ES-I3 (cell line): ENCODE measurements at regions not wholly inside any gene's neighbourhood (a gene's known extent, or its start where the extent isn't known, plus 50 kb on each side); places are given as distances from the start of the nearest gene placed in this dataset.
"Not testable (repeated sequence)": the region's sequence is repeated elsewhere in the genome, so short reads cannot be mapped to it uniquely, and the experiment has no call there.

Source experiments
- H3K36me3 ChIP-seq: 2 replicates; pipeline ENCODE4 v1.6.1; 2013; ENCODE audit warnings: mild to moderate bottlenecking, low read length, control low read depth, moderate library complexity; ENCODE audit not compliant: insufficient read depth
- H3K4me1 ChIP-seq: 2 replicates; pipeline ENCODE4 v1.6.1; 2013; ENCODE audit warnings: mild to moderate bottlenecking, control low read depth, low read length; ENCODE audit not compliant: insufficient read depth
- H3K9ac ChIP-seq: 2 replicates; pipeline ENCODE4 v1.6.1; 2013; ENCODE audit warnings: low read depth, mild to moderate bottlenecking, low read length, moderate library complexity
- H3K9me3 ChIP-seq: 2 replicates; pipeline ENCODE4 v1.6.1; 2013; ENCODE audit warnings: mild to moderate bottlenecking, low read length, moderate library complexity; ENCODE audit not compliant: control insufficient read depth, insufficient read depth

DNA sequence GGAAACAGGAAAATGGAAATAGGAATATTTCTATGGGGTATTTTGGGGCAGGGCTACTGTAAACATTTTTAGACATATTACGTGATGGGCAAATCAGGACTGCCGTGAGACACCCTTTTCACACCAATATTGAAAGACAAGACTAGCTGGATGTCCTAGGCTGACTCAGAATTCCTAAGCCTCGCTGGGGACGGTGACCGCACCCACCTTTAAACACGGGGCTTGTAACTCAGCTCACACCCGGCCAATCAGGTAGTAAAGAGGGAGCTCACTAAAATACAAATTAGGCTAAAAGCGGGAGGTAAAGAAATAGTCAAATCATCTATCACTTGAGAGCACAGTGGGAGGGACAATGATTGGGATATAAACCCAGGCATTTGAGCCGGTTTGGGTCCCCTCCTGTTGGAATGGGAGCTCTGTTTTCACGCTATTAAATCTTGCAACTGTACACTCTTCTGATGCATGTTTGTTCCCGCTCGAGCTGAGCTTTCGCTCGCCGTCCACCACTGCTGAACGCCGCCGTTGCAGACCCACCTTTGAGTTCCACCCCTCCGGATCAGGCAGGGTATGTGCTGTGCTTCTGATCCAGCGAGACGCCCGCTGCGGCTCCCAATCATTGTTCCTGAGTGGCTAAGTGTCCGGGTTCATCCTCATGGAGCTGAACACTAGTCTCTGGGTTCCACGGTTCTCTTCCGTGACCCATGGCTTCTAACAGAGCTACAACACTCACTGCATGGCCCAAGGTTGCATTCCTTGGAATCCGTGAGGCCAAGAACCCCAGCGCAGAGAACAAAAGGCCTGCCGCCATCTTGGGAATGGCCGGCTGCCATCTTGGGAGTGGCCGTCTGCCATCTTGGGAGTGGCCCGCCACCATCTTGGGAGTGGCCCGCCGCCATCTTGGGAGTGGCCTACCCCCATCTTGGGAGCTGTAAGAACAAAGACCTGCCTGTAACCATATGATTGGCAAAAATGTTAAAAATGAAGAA lies 152.6 kb downstream of the CRLF2 start:
- peak overlapping the region; percentile 31; the same call in 1 of the 2 replicates for H3K9ac ChIP-seq
- no peaks in the 10 kb centered on the region for H3K4me1 ChIP-seq
- H3K36me3 ChIP-seq, result no peaks in the 10 kb centered on the region
- no peaks in the 10 kb centered on the region; the same call in 1 of the 2 replicates for H3K9me3 ChIP-seq

DNA sequence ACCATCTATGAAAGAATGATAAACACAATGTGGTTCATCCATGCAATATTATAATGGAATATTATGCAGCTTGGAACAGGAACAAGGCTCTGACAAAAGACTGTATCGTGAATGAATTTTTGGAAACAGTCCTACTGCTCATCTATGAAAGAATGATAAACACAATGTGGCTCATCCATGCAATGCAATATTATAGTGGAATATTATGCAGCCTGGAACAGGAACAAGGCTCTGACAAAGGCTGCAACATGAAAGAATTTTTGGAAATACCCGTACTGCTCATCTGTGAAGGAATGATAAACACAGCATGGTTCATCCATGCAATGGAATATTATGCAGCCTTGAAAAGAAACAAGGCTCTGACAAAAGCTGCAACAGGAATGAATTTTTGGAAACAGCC lies 158.8 kb downstream of the CRLF2 start:
- not testable (repeated sequence) for H3K4me1 ChIP-seq, H3K9me3 ChIP-seq

DNA sequence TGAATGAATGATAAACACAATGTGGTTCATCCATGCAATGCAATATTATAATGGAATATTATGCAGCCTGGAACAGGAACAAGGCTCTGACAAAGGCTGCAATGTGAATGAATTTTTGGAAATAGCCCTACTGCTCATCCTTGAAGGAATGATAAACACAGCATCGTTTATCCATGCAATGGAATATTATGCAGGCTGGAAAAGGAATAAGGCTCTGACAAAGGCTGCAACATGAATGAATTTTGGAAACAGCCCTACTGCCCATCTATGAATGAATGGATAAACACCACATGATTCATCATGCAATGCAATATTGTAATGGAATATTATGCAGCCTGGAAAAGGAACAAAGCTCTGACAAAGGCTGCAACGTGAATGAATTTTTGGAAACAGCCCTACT lies 159.4 kb downstream of the CRLF2 start:
- no peaks in the 10 kb centered on the region for H3K36me3 ChIP-seq
- no peaks in the 10 kb centered on the region for H3K9me3 ChIP-seq
- H3K4me1 ChIP-seq, result no peaks in the 10 kb centered on the region
- H3K9ac ChIP-seq, result no peak overlapping the region

More for the DNA sequence above, 158.8 kb downstream of the CRLF2 start:
- H3K36me3 ChIP-seq, H3K9ac ChIP-seq: not testable (repeated sequence)

DNA sequence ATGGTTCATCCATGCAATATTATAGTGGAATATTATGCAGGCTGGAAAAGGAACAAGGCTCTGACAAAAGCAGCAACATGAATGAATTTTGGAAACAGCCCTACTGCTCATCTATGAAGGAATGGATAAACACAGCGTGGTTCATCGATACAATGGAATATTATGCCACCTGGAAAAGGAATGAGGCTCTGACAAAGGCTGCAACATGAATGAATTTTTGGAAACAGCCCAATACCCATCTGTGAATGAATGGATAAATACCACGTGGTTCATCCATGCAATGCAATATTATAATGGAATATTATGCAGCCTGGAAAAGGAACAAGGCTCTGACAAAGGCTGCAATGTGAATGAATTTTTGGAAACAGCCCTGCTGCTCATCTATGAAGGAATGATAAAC lies 160.4 kb downstream of the CRLF2 start:
- Histone ChIP-seq H3K36me3 (no peaks in the 10 kb centered on the region), H3K9ac (no peak overlapping the region), H3K4me1 (no peaks in the 10 kb centered on the region), H3K9me3 (no peaks in the 10 kb centered on the region)

DNA sequence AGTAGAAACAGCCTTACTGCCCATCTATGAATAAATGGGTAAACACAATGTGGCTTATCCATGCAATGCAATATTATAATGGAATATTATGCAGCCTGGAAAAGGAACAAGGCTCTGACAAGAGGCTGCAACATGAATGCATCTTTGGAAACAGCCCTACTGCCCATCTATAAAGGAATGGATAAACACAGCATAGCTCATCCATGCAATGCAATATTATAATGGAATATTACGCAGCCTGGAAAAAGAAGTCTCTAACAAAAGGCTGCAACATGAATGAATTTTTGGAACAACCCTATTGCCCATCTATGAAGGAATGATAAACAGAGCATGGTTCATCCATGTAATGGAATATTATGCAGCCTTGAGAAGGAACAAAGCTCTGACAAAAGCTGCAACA lies 161.0 kb downstream of the CRLF2 start:
- Histone ChIP-seq H3K9me3 (no peaks in the 10 kb centered on the region), H3K4me1 (no peaks in the 10 kb centered on the region), H3K9ac (no peak overlapping the region), H3K36me3 (no peaks in the 10 kb centered on the region)

DNA sequence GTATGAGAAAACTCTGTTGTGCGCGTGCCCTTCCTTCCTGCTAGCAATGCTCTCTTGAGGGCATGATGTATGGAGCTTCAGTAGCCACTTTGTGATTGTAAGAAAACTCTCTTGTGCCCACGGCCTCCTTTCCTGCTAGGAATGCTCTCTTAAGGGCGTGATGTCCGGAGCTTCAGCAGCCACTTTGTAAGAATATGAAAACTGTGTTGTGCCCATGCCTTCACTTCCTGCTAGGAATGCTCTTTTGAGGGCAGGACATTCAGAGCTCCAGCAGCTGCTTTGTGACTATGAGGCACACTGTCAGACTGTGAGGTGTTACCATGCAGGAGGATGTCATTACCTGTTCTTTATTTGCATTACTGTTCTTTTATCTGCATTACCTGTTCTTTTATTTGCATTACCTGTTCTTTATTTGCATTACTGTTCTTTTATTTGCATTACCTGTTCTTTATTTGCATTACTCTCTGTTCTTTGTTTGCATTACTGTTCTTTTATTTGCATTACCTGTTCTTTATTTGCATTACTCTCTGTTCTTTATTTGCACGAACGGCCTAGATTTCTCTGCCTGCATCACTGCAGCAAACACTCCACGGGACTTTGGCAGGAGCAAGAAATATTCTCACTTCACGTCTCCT lies 166.7 kb downstream of the CRLF2 start:
- no peaks in the 10 kb centered on the region for H3K36me3 ChIP-seq
- no peaks in the 10 kb centered on the region for H3K9me3 ChIP-seq
- H3K9ac ChIP-seq, result no peak overlapping the region
- no peaks in the 10 kb centered on the region for H3K4me1 ChIP-seq

DNA sequence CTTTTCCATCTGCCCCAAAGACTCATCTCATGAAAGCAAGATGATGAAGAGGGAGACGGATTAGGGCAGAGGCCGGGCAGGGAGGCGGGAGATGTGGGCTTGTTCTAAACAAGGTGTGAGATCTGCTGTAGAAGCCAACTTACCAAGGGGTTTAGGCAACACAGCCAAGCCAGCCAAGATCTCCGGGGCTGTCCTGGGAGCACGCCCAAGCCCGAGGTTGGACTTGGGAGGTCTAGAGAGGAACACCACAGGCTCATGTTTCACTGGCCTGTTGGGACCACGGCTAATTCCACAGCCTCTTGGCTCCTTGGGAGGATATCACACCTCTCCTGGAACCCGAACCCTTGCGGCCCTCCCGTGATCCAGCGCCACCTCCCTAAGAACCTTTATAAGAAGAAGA lies 171.4 kb downstream of the CRLF2 start:
- no peaks in the 10 kb centered on the region for H3K36me3 ChIP-seq

DNA sequence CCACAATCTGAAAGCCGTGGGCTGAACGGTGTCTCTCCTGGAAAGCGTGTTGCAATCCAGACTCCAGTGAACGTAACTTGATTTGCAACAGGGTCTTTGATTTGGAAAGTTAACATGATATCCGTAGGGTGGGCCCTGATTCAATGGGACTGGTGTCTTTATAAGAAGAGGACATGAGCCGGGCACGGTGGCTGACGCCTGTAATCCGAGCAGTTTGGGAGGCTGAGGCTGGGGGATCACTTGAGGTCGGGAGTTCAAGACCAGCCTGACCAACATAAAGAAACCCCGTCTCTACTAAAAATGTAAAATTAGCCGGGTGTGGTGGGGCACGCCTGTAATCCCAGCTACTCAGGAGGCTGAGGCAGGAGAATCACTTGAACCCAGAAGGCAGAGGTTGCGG lies 176.5 kb downstream of the CRLF2 start:
- H3K9ac ChIP-seq, H3K4me1 ChIP-seq, H3K36me3 ChIP-seq, H3K9me3 ChIP-seq: not testable (repeated sequence)

More for the DNA sequence above, 171.4 kb downstream of the CRLF2 start:
- Histone ChIP-seq H3K9me3 (peaks cover 2% of the 10 kb centered on the region), H3K9ac (no peak overlapping the region), H3K4me1 (no peaks in the 10 kb centered on the region)

DNA sequence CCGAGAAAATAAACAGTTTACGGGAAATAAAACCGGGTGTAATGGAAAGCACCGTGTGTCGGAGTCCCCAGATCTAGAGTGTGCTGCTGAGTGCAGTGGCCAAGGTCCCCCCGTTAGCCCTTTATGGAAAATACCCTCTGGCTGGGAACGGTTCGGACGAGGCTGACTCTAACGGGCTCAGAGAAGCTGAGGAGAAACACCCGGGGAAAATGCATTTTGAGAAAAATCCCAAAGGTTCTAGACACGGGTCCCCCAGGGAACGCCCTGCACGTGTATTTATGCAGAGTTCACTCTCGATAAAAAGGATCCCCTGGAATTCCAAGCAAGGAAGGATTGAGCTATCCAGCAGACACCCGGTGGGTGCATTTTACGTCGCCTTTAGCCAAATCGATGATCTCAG lies 177.2 kb downstream of the CRLF2 start:
- H3K36me3 ChIP-seq, result no peaks in the 10 kb centered on the region
- H3K9me3 ChIP-seq, result peaks cover 2% of the 10 kb centered on the region
- H3K9ac ChIP-seq, result no peak overlapping the region
- no peaks in the 10 kb centered on the region for H3K4me1 ChIP-seq

DNA sequence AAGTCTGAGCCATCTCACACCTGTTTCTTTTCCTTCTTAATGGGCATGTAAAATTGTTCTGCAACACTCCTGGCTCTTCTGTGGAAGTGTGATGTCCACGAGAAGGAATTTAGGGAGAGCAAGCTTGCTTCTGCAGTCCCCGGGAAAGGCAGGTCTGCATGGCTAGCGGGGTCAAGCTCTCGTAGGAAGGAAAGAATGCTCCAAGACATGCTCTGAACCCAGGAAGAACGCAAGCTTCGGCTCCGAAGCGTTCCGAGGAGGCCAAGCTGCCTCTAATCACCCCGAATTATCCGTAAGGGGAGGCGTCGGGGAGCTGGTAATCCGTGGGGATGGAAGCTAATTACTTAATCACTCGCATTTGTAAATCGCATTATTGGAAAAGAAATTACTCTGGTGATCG lies 177.7 kb downstream of the CRLF2 start:
- no peaks in the 10 kb centered on the region for H3K4me1 ChIP-seq
- no peak overlapping the region for H3K9ac ChIP-seq
- H3K36me3 ChIP-seq, result no peaks in the 10 kb centered on the region
- peaks cover 2% of the 10 kb centered on the region for H3K9me3 ChIP-seq

DNA sequence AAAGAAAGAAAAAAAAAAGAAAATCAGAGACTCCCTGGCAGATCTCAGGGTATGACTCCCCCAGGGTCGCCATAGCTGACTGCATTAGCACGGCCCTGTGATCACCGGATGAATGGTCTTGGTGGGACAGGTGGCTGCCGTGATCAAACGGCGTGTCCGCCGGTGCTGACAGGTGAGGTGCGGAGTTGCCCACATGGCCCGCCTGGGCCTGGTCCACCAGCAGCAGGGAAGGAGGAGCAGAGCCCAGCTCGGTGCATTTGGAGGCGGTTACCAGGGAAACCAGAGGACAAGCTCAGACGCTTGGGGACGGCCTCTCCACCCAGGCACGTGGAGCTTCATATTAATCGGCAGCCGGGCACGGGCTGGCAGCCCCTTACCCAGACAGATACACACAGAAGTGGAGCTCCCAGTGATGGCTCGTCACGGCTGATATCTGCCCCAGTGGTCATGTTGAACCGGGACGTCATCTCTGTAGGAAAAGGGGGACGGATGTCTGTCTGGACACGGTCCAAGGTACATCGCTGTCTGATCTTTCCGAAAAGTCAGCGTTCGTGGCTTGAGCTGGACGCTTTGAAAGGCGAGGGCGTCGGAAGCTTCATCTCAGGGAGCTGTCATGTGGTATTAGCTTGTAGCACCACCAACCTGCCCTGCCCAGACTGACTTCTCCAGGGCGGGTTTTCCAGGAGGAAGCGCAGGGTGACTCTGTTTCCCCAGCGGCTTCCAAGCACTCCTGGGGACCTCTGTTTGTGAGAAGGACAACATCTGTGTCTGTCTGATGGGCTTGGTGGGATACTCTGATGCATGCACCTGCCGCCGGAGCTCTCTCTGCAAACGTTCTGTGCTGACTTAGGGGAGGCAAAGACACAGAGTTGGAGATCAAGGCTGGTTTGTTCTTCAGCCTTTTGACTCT lies 180.7 kb downstream of the CRLF2 start:
- Histone ChIP-seq H3K36me3 (no peaks in the 10 kb centered on the region), H3K4me1 (no peaks in the 10 kb centered on the region), H3K9me3 (no peaks in the 10 kb centered on the region), H3K9ac (no peak overlapping the region)

DNA sequence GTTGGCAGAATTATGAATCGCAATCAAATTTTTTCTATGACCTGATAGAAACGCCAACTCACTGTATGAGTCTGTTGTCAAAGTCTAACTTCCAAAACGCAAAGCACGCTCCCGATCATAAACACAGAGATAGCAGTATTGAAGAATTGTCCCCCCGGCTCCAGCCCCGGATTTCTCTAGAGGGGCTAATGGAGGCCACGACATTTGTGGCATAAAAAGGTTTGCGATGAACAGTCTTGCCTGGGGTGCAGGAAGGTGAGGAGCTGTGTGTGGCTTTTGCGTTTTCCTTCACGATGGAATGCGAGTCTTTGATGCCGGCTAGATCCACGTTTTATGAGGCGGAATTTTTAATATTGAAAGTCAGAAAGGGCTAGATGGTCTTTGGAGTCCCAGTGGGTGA lies 183.0 kb downstream of the CRLF2 start:
- H3K9me3 ChIP-seq, result no peaks in the 10 kb centered on the region
- no peaks in the 10 kb centered on the region for H3K36me3 ChIP-seq
- no peak overlapping the region for H3K9ac ChIP-seq
- H3K4me1 ChIP-seq, result no peaks in the 10 kb centered on the region

DNA sequence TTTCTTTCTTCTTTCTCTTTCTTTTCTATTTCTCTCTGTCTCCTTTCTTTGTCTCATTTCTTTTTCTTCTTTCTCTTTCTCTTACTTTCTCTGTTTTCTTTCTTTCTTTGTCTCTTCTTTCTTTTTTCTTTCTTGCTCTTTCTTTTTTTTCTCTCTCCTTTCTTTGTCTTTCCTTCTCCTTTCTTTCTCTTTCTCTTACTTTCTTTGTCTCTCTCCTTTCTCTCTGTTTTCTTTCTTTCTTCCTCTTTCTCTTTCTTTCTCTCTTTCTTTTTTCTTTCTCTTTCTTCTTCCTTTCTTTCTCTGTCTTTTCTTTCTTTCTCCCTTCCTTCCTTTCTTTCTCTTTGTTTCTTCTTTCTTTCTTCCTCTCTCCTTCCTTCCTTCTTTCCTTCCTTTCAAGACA lies 184.8 kb downstream of the CRLF2 start:
- Histone ChIP-seq H3K4me1 (peaks cover 4% of the 10 kb centered on the region; the same call in 1 of the 2 replicates), H3K9ac (no peak overlapping the region), H3K9me3 (no peaks in the 10 kb centered on the region), H3K36me3 (no peaks in the 10 kb centered on the region)

DNA sequence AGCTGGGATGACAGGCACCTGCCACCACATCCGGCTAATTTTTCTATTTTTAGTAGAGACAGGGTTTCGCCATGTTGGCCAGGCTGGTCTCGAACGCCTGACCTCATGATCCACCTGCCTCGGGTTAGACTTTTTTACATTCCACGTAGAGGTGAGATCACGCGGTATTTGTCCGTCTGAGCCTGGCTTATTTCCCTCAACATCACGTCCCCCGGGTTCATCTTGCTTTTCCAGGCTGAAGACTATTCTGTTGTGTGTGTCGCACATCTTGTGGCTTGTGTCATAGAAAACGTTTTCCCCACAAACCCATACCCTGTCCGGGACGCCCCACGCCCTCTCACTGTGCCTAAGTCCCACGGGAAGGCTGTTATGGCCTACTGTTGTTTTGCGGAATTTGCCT lies 185.3 kb downstream of the CRLF2 start:
- no peak overlapping the region for H3K9ac ChIP-seq
- no peaks in the 10 kb centered on the region for H3K36me3 ChIP-seq

More for the DNA sequence above, 185.3 kb downstream of the CRLF2 start:
- peaks cover 4% of the 10 kb centered on the region; the same call in 1 of the 2 replicates for H3K4me1 ChIP-seq
- H3K9me3 ChIP-seq, result no peaks in the 10 kb centered on the region
